ENCODE measurements at regions not wholly inside any gene's neighbourhood (a gene's known extent, or its start where the extent isn't known, plus 50 kb on each side); places are given as distances from the start of the nearest gene placed in this dataset.

- Mint-ChIP-seq H3K36me3 (ENCODE audit: low read depth) (no peaks in the 10 kb centered on the region), H3K9me3 (peaks cover 6% of the 10 kb centered on the region), H3K27ac (no peak overlapping the region), H3K4me3 (no peak overlapping the region), H3K4me1 (no peaks in the 10 kb centered on the region), H3K27me3 (ENCODE audit: low read depth) (no peaks in the 10 kb centered on the region)
- TF ChIP-seq CTCF (IDR thresholded peaks at IDR 0.05; ENCODE audit: unreplicated experiment in 3 of 3) = no peak
Observed at GRCh38 chr18:60965856-60966255, 367.4 kb upstream of the CDH20 start.

DNA sequence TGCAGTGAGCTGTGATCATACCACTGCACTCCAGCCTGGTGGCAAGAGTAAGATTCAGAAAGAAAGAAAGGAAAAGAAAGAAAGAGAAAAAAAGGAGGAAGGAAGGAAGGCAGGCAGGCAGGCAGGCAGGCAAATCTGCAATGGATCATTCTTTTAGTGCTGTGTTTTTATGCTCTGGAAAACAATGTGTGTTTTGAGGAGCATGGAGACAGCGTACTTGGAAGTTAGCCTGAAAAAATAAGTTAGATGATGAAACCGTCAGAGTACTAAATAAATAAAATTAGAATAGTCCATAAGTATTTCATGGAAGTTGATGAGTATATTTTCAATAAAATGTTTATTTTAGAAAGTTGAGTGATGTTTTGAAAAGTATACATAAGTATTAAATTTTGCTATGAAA is 366.4 kb upstream of the CDH20 start:
- peaks cover 6% of the 10 kb centered on the region for H3K9me3 Mint-ChIP-seq
- no peaks in the 10 kb centered on the region for H3K36me3 Mint-ChIP-seq (ENCODE audit: low read depth)
- H3K27ac Mint-ChIP-seq = peak overlapping the region in 2 of 3 experiments; percentile 7 to 46
- H3K27me3 Mint-ChIP-seq (ENCODE audit: low read depth) = no peaks in the 10 kb centered on the region
- no peak overlapping the region for H3K4me3 Mint-ChIP-seq
- H3K4me1 Mint-ChIP-seq = no peaks in the 10 kb centered on the region
- no peak for TF ChIP-seq CTCF (IDR thresholded peaks at IDR 0.05; ENCODE audit: unreplicated experiment in 3 of 3)

DNA sequence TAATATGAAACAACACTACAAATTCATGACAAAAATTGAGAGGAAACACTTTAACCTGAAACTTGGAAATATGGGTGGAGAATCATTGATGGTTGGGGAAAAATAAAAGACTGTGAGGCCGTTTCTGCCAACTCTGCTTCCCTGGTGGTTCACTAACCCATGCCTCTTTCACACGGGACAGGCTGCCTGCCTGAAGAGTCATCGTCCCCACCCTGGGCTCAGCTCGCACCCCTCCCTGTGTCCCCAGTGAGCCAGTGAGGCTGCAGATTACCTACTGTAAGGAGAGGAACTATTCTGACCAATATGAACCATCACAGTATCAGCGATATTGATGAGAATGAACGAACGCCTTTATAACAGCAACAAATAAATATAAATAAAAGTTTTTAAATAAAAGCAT is 357.8 kb upstream of the CDH20 start:
- Mint-ChIP-seq H3K4me3 (no peak overlapping the region), H3K36me3 (ENCODE audit: low read depth) (no peaks in the 10 kb centered on the region), H3K9me3 (no peaks in the 10 kb centered on the region), H3K27ac (no peak overlapping the region), H3K4me1 (peaks cover 12% of the 10 kb centered on the region), H3K27me3 (ENCODE audit: low read depth) (no peaks in the 10 kb centered on the region)
- TF ChIP-seq CTCF (IDR thresholded peaks at IDR 0.05; ENCODE audit: unreplicated experiment in 3 of 3) = no peak

GRCh38 chr18:60976976-60977375 is 356.3 kb upstream of the CDH20 start:
- no peak for TF ChIP-seq CTCF (IDR thresholded peaks at IDR 0.05; ENCODE audit: unreplicated experiment in 3 of 3)
- H3K36me3 Mint-ChIP-seq (ENCODE audit: low read depth) = no peaks in the 10 kb centered on the region
- no peaks in the 10 kb centered on the region for H3K9me3 Mint-ChIP-seq
- peaks cover 27% of the 10 kb centered on the region for H3K4me1 Mint-ChIP-seq
- H3K4me3 Mint-ChIP-seq = no peak overlapping the region
- no peak overlapping the region for H3K27ac Mint-ChIP-seq
- no peaks in the 10 kb centered on the region for H3K27me3 Mint-ChIP-seq (ENCODE audit: low read depth)

DNA sequence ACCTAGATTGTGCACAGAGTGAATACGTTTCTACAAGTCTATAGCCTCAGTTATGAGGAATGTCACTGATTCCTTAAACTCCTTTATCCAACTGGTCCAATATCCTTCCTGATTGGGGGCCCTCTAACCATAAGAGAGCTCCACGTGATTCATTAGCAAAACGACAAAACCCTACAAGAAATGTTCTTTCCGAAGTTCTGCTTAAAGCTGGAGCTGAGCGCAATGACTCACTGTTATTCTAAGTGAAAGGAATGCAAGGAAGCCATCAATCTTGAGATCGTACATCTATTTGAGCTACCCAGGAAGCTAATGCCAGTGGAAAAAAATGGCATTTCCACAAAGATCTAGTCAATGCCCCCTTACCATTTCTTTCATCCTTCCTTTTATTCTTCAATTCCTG is 354.9 kb upstream of the CDH20 start:
- no peaks in the 10 kb centered on the region for H3K9me3 Mint-ChIP-seq
- H3K27me3 Mint-ChIP-seq (ENCODE audit: low read depth) = no peaks in the 10 kb centered on the region
- no peak overlapping the region for H3K4me3 Mint-ChIP-seq
- no peaks in the 10 kb centered on the region for H3K36me3 Mint-ChIP-seq (ENCODE audit: low read depth)
- no peak for TF ChIP-seq CTCF (IDR thresholded peaks at IDR 0.05; ENCODE audit: unreplicated experiment in 3 of 3)
- H3K4me1 Mint-ChIP-seq = peaks cover 39% of the 10 kb centered on the region
- H3K27ac Mint-ChIP-seq = peak overlapping the region in 2 of 3 experiments; percentile 7 to 40

GRCh38 chr18:60980422-60981005 is 352.7 kb upstream of the CDH20 start:
- H3K9me3 Mint-ChIP-seq = no peaks in the 10 kb centered on the region
- no peak for TF ChIP-seq CTCF (IDR thresholded peaks at IDR 0.05; ENCODE audit: unreplicated experiment in 3 of 3)
- H3K4me1 Mint-ChIP-seq = peaks cover 39% of the 10 kb centered on the region
- no peaks in the 10 kb centered on the region for H3K27me3 Mint-ChIP-seq (ENCODE audit: low read depth)
- no peak overlapping the region for H3K4me3 Mint-ChIP-seq
- H3K36me3 Mint-ChIP-seq (ENCODE audit: low read depth) = no peaks in the 10 kb centered on the region
- peak overlapping the region; percentile 14 to 60 (median 37) for H3K27ac Mint-ChIP-seq

Data from nephron (organoid).